ENCODE measurements at regions not wholly inside any gene's neighbourhood (a gene's known extent, or its start where the extent isn't known, plus 50 kb on each side); places are given as distances from the start of the nearest gene placed in this dataset.

DNA sequence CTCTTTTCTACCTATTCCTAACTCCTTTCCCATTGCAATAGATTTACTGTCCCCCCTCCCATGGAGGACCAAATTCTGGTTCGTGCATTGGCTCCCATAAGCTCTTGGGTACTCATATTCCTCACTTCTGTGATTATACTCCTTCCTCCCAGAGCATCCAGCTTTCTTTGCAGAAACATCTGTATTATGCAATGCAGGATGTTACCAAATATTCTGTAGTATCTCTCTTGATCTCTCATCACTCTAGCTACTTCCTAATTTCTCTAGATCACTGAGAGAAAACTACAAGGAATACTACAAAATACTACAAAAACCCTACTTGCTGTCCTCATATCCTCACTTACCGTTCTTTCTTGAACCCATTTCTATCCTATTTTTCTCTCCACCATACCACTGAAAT lies 395.9 kb upstream of the HS3ST1 start:
- TF ChIP-seq, protein P1, sequence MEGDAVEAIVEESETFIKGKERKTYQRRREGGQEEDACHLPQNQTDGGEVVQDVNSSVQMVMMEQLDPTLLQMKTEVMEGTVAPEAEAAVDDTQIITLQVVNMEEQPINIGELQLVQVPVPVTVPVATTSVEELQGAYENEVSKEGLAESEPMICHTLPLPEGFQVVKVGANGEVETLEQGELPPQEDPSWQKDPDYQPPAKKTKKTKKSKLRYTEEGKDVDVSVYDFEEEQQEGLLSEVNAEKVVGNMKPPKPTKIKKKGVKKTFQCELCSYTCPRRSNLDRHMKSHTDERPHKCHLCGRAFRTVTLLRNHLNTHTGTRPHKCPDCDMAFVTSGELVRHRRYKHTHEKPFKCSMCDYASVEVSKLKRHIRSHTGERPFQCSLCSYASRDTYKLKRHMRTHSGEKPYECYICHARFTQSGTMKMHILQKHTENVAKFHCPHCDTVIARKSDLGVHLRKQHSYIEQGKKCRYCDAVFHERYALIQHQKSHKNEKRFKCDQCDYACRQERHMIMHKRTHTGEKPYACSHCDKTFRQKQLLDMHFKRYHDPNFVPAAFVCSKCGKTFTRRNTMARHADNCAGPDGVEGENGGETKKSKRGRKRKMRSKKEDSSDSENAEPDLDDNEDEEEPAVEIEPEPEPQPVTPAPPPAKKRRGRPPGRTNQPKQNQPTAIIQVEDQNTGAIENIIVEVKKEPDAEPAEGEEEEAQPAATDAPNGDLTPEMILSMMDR (IDR thresholded peaks at IDR 0.05), result no peak
- TF ChIP-seq POLR2A (IDR thresholded peaks at IDR 0.05) (no peak), POLR2AphosphoS5 (IDR thresholded peaks at IDR 0.05) (no peak)
